ENCODE measurements at regions not wholly inside any gene's neighbourhood (a gene's known extent, or its start where the extent isn't known, plus 50 kb on each side); places are given as distances from the start of the nearest gene placed in this dataset.

DNA sequence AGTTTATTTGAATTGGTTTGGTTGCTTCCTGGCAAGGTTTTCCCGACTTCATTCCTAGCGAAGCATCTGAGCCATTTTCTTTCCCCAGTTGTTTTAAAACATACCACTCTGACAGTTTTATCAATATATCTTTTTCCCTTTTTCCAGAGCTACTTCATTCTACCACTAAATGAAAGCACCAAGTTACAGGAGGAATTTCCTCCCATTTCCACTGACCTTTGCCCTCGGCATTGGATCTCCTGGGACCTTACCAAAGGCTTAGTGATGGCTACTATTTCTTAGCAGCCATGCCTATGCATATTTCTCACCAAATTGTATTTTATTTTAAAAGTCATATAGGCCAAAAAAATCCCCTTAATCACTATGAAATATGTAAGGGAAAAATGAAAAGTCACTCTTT is 150.5 kb downstream of the ZNF330 start:
- CTCF ChIA-PET, result no interaction called here
- DNase-seq (ENCODE audit: extremely low spot score), result no peak
- POLR2A ChIA-PET, result no interaction called here
- TF ChIP-seq TARDBP (IDR thresholded peaks at IDR 0.05) (no peak), FOXA1 (IDR thresholded peaks at IDR 0.05) (no peak), LEF1 (IDR thresholded peaks at IDR 0.05; ENCODE audit: borderline replicate concordance) (no peak), ELF4 (IDR thresholded peaks at IDR 0.05) (no peak), FOXK2 (IDR thresholded peaks at IDR 0.05) (no peak), L3MBTL2 (conservative IDR thresholded peaks at IDR 0.05) (no peak), CTBP1 (IDR thresholded peaks at IDR 0.05; ENCODE audit: borderline replicate concordance) (no peak)
- TF ChIP-seq, protein P1, sequence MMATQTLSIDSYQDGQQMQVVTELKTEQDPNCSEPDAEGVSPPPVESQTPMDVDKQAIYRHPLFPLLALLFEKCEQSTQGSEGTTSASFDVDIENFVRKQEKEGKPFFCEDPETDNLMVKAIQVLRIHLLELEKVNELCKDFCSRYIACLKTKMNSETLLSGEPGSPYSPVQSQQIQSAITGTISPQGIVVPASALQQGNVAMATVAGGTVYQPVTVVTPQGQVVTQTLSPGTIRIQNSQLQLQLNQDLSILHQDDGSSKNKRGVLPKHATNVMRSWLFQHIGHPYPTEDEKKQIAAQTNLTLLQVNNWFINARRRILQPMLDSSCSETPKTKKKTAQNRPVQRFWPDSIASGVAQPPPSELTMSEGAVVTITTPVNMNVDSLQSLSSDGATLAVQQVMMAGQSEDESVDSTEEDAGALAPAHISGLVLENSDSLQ (IDR thresholded peaks at IDR 0.05), result no peak

DNA sequence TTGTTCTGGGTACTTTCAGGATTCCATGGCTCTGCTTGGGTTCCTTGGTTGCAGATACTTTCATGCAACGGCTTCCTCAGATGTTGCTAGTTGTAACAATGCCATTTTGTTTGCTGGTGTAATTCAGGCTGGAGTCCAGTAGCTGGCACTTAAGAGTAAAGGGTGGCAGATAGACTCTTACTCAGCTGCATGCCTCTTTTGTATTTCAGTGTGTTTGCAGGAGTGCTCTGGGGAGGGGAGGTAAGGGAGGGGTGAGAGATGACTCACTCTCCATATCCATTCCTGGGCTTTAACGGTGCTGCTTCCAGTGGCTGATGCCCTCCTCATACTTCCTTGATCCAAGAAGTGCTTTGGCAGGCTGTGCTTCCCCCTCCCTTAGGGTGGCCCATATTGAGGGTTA is 155.2 kb downstream of the ZNF330 start:
- CTCF ChIA-PET, result interaction anchor here (0.7 kb wide), 1 partner anchor 41 kb away, joined by 4 read pairs; no protein-coding TSS in a partner anchor

DNA sequence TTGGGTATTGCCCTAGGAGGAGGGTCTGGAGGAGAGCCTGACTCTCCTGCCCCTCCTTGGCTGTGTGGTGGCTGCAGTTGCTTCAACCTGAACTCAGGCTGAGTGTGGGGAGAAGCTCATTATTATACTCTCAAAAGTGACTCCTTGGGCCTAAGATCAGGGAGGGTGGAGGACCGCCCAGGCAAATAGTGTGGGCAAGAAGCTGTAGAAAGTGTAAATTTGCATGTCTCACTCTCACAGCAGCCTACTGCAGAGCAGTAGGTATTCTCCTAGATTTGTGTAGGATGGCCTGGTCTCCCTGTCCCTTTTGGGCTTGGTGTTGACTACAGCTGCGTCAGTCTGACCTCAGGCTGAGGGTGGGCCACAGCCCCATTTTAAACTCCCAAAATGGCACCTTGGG is 156.1 kb downstream of the ZNF330 start:
- CTCF ChIA-PET, result interaction anchor here (0.6 kb wide), 1 partner anchor 225 kb away, joined by 3 read pairs; no protein-coding TSS in a partner anchor
- no peak for DNase-seq (ENCODE audit: extremely low spot score)
- POLR2A ChIA-PET, result no interaction called here
- TF ChIP-seq L3MBTL2 (conservative IDR thresholded peaks at IDR 0.05) (no peak), FOXM1 (IDR thresholded peaks at IDR 0.05; ENCODE audit: borderline replicate concordance) (no peak), NFRKB (IDR thresholded peaks at IDR 0.05) (no peak), LEF1 (IDR thresholded peaks at IDR 0.05; ENCODE audit: borderline replicate concordance) (no peak), ELF4 (IDR thresholded peaks at IDR 0.05) (no peak), SP1 (IDR thresholded peaks at IDR 0.05) (no peak), SUZ12 (IDR thresholded peaks at IDR 0.05) (no peak), ZNF384 (IDR thresholded peaks at IDR 0.05) (no peak), FOXK2 (IDR thresholded peaks at IDR 0.05) (no peak), TARDBP (IDR thresholded peaks at IDR 0.05) (no peak)
- TF ChIP-seq, protein P1 (IDR thresholded peaks at IDR 0.05), result no peak

More for the DNA sequence above, 155.2 kb downstream of the ZNF330 start:
- POLR2A ChIA-PET, result no interaction called here
- DNase-seq (ENCODE audit: extremely low spot score), result peak; percentile 14
- TF ChIP-seq FOXA1 (IDR thresholded peaks at IDR 0.05) (no peak), SP1 (IDR thresholded peaks at IDR 0.05) (no peak), NFRKB (IDR thresholded peaks at IDR 0.05) (no peak), FOXK2 (IDR thresholded peaks at IDR 0.05) (no peak), SUZ12 (IDR thresholded peaks at IDR 0.05) (no peak), L3MBTL2 (conservative IDR thresholded peaks at IDR 0.05) (no peak), LEF1 (IDR thresholded peaks at IDR 0.05; ENCODE audit: borderline replicate concordance) (no peak), ZNF384 (IDR thresholded peaks at IDR 0.05) (no peak), CTBP1 (IDR thresholded peaks at IDR 0.05; ENCODE audit: borderline replicate concordance) (no peak), ELF4 (IDR thresholded peaks at IDR 0.05) (no peak), ARNT (IDR thresholded peaks at IDR 0.05) (no peak), FOXM1 (IDR thresholded peaks at IDR 0.05; ENCODE audit: borderline replicate concordance) (no peak), BHLHE40 (IDR thresholded peaks at IDR 0.05; ENCODE audit: borderline replicate concordance) (no peak), HDGF (IDR thresholded peaks at IDR 0.05; ENCODE audit: borderline replicate concordance) (no peak), TARDBP (IDR thresholded peaks at IDR 0.05) (no peak)
- TF ChIP-seq, protein P1 (IDR thresholded peaks at IDR 0.05), result no peak

DNA sequence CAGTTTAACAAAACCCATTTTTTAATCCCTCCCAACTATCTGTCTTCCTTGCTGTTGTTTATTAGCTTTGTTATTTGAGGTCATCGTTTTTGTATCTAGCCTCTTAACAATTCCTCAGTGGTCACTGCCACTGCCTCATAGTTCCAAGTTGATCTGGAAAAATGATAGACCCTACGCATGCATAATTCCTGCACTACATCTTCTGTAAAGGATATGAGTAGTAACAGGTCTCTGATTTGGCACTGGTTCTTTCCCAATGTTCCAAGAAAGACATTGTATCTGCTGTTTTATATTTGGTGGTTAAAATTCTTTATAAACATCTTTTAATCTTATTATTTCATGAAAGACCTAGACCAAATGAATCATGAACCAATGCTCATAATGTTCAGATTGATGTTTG is 166.6 kb downstream of the ZNF330 start:
- CTCF ChIA-PET, result no interaction called here
- DNase-seq (ENCODE audit: extremely low spot score), result no peak
- POLR2A ChIA-PET, result no interaction called here
- TF ChIP-seq FOXA1 (IDR thresholded peaks at IDR 0.05), result no peak
- TF ChIP-seq ARNT (IDR thresholded peaks at IDR 0.05), result no peak

DNA sequence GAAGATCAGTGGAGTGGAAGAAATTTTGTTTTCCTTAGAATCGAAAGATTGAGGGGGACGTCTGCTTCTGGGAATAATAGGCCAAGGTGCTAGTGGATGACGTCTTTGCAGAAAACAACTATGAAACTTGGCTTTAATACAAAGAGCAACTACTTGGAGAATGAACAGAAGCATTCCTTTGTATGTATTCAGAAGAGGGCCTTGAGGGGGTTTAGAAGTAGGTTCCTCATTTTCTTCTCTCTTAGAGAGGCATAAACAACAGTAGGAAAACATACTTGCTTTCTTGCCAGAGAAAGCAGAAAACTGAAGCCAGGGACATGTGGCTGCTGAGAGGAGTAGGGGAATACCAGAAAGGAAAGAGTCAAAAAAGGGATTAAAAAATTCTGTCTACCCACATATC is 167.8 kb downstream of the ZNF330 start:
- CTCF ChIA-PET, result no interaction called here
- POLR2A ChIA-PET, result no interaction called here
- DNase-seq (ENCODE audit: extremely low spot score), result no peak
- TF ChIP-seq NFRKB (IDR thresholded peaks at IDR 0.05) (no peak), SUZ12 (IDR thresholded peaks at IDR 0.05) (no peak), FOXM1 (IDR thresholded peaks at IDR 0.05; ENCODE audit: borderline replicate concordance) (no peak), FOXA1 (IDR thresholded peaks at IDR 0.05) (no peak), ELF4 (IDR thresholded peaks at IDR 0.05) (no peak), FOXK2 (IDR thresholded peaks at IDR 0.05) (no peak), CTBP1 (IDR thresholded peaks at IDR 0.05; ENCODE audit: borderline replicate concordance) (no peak), LEF1 (IDR thresholded peaks at IDR 0.05; ENCODE audit: borderline replicate concordance) (no peak), L3MBTL2 (conservative IDR thresholded peaks at IDR 0.05) (no peak), ZNF384 (IDR thresholded peaks at IDR 0.05) (no peak), SP1 (IDR thresholded peaks at IDR 0.05) (no peak), TARDBP (IDR thresholded peaks at IDR 0.05) (no peak), ARNT (IDR thresholded peaks at IDR 0.05) (no peak), BHLHE40 (IDR thresholded peaks at IDR 0.05; ENCODE audit: borderline replicate concordance) (no peak)
- TF ChIP-seq, protein P1 (IDR thresholded peaks at IDR 0.05), result no peak

DNA sequence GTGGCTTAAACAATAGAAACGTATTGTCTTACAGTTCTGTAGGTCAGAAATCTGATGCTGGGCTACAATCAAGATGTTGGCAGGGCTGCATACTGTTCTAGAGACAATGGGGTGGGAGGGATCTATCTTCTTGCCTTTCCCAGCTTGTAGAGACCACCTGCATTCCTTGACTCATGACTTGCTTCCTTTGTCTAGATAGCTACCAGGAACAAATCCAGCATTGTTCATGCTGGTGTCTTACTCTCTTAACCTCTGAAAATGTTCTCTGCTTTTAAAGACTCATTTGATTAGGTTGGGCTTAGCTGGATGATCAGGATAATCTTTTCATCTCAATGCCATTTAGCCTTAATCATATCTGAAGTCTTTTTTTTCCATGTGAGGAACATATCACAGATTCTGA is 169.0 kb downstream of the ZNF330 start:
- ChIA-PET CTCF (no interaction called here), POLR2A (no interaction called here)
- TF ChIP-seq FOXA1 (IDR thresholded peaks at IDR 0.05), result no peak
- no peak for TF ChIP-seq ELF4 (IDR thresholded peaks at IDR 0.05)
- no peak for TF ChIP-seq ZNF384 (IDR thresholded peaks at IDR 0.05)
- TF ChIP-seq ARNT (IDR thresholded peaks at IDR 0.05), result no peak
- no peak for TF ChIP-seq SUZ12 (IDR thresholded peaks at IDR 0.05)
- no peak for DNase-seq (ENCODE audit: extremely low spot score)

Data from HEK293T (cell line).